ENCODE measurements at regions not wholly inside any gene's neighbourhood (a gene's known extent, or its start where the extent isn't known, plus 50 kb on each side); places are given as distances from the start of the nearest gene placed in this dataset.
"Not testable (repeated sequence)": the region's sequence is repeated elsewhere in the genome, so short reads cannot be mapped to it uniquely, and the experiment has no call there.

DNA sequence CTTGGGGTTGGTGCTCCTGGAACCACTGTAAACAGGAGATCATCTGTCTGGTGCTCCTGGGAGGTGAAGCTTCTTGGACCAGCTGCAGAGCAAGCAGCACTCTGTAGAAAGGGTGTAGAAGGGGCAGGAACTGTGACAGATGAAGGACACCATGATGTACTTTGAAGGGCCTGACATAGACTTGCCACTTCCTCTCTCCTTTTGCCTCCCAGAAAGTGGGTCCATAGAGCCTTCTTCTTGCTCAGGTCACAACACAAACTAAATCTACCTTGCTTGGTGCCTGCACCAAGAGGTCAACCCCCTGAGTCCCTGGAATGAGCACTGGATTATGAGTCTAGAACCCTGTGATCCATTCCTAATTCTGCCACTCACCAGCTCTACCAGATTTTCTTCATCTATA, 176.1 kb upstream of the HES1 start:
- Histone ChIP-seq H3K4me1 (ENCODE audit: control insufficient read depth in 5 of 5, insufficient read depth in 5 of 5, low read length in 5 of 5) (peaks cover 0 to 3% (median 0%) of the 10 kb centered on the region in 5 donors), H3K27me3 (ENCODE audit: control insufficient read depth in 5 of 5, insufficient read depth in 4 of 5, low read length in 5 of 5) (peaks cover 0 to 22% (median 13%) of the 10 kb centered on the region in 5 donors), H3K4me3 (ENCODE audit: low read depth in 1 of 5, low read length in 5 of 5) (no peak overlapping the region), H3K9me3 (ENCODE audit: control insufficient read depth in 5 of 5, low read length in 5 of 5) (peaks cover 0 to 9% (median under 1%) of the 10 kb centered on the region in 5 donors), H3K9ac (ENCODE audit: low read length in 5 of 5) (no peak overlapping the region), H3K36me3 (ENCODE audit: control insufficient read depth in 5 of 5, insufficient read depth in 5 of 5, low read length in 5 of 5) (no peaks in the 10 kb centered on the region), H3K27ac (ENCODE audit: low read depth, low read length) (no peak overlapping the region)

DNA sequence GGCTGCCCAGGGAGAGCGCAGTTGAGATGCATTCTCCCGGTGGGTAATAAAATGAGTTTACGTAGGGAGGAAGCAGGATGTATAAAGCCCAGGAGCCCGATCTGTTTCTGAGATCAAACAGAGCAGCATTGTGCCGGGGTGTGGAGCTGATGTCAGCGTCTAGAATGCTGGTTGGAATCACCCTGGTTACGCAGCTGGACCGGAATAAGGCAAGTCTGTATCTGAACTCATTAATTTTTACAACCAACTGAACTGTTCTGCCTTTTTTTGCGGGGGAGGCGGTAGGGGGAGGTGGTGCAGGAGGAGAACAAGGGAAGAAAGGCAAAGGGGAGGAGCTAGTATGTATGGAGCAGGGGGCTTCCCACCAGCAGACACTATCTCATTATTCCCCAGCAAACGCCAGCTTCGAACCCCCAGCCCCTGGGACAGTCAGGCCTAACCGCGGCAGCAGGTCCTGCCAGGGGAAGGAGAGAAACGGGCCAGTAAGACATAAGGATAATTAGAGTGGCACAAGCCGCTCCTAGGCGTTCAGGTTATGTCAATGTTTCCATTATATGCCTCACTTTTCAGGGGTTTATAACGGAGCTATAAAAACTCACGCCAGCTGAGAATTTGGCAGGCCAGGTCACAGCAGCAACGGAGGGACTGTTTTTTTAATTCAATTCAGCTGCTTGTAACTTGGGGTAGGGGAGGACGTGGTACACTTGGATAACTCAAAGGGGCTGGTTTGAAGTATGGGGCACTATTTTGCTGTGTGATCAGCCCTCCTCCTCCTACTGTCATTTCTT, 175.3 kb upstream of the HES1 start:
- Histone ChIP-seq H3K27me3 (ENCODE audit: control insufficient read depth in 5 of 5, insufficient read depth in 4 of 5, low read length in 5 of 5) (peaks cover 3 to 22% (median 13%) of the 10 kb centered on the region in 5 donors), H3K9ac (ENCODE audit: low read length in 5 of 5) (no peak overlapping the region), H3K4me3 (ENCODE audit: low read depth in 1 of 5, low read length in 5 of 5) (no peak overlapping the region), H3K4me1 (ENCODE audit: control insufficient read depth in 5 of 5, insufficient read depth in 5 of 5, low read length in 5 of 5) (peaks cover 0 to 3% (median 0%) of the 10 kb centered on the region in 5 donors), H3K27ac (ENCODE audit: low read depth, low read length) (no peak overlapping the region), H3K9me3 (ENCODE audit: control insufficient read depth in 5 of 5, low read length in 5 of 5) (peaks cover 0 to 2% (median 0%) of the 10 kb centered on the region in 5 donors), H3K36me3 (ENCODE audit: control insufficient read depth in 5 of 5, insufficient read depth in 5 of 5, low read length in 5 of 5) (no peaks in the 10 kb centered on the region)

- no peak overlapping the region for H3K27ac ChIP-seq (ENCODE audit: low read depth, low read length)
- no peak overlapping the region for H3K9ac ChIP-seq (ENCODE audit: low read length in 5 of 5)
These were observed 172.8 kb upstream of the HES1 start for GRCh38 chr3:193962986-193963685.

GRCh38 chr3:193963808-193964516, 172.0 kb upstream of the HES1 start:
- H3K36me3 ChIP-seq (ENCODE audit: control insufficient read depth in 5 of 5, insufficient read depth in 5 of 5, low read length in 5 of 5) = no peaks in the 10 kb centered on the region
- H3K9ac ChIP-seq (ENCODE audit: low read length in 5 of 5) = no peak overlapping the region
- peaks cover 0 to 3% (median 0%) of the 10 kb centered on the region in 5 donors for H3K4me1 ChIP-seq (ENCODE audit: control insufficient read depth in 5 of 5, insufficient read depth in 5 of 5, low read length in 5 of 5)
- no peaks in the 10 kb centered on the region for H3K9me3 ChIP-seq (ENCODE audit: control insufficient read depth in 5 of 5, low read length in 5 of 5)
- no peak overlapping the region for H3K27ac ChIP-seq (ENCODE audit: low read depth, low read length)
- peaks cover 3 to 22% (median 10%) of the 10 kb centered on the region in 5 donors for H3K27me3 ChIP-seq (ENCODE audit: control insufficient read depth in 5 of 5, insufficient read depth in 4 of 5, low read length in 5 of 5)
- no peak overlapping the region for H3K4me3 ChIP-seq (ENCODE audit: low read depth in 1 of 5, low read length in 5 of 5)

More at GRCh38 chr3:193962986-193963685, 172.8 kb upstream of the HES1 start:
- peaks cover 3 to 22% (median 10%) of the 10 kb centered on the region in 5 donors for H3K27me3 ChIP-seq (ENCODE audit: control insufficient read depth in 5 of 5, insufficient read depth in 4 of 5, low read length in 5 of 5)
- H3K9me3 ChIP-seq (ENCODE audit: control insufficient read depth in 5 of 5, low read length in 5 of 5) = no peaks in the 10 kb centered on the region
- H3K36me3 ChIP-seq (ENCODE audit: control insufficient read depth in 5 of 5, insufficient read depth in 5 of 5, low read length in 5 of 5) = no peaks in the 10 kb centered on the region
- peaks cover 0 to 3% (median 0%) of the 10 kb centered on the region in 5 donors for H3K4me1 ChIP-seq (ENCODE audit: control insufficient read depth in 5 of 5, insufficient read depth in 5 of 5, low read length in 5 of 5)
- H3K4me3 ChIP-seq (ENCODE audit: low read depth in 1 of 5, low read length in 5 of 5) = no peak overlapping the region

DNA sequence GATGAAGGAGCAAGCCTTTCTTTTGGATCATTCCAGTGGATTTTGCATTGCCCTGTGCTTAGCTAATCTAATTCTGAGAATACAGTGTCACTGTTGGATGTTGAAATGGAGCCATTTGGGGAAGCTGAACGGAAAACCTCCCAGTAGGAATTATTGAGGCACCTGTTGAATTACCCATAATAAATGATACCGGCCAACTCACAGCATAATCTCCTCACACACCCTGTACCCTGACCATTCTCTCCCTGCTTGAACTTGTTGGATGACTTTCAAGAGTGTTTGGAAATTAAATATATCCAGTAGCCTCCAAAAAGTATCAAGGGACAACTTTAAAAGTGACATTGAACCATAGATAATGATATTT, 171.4 kb upstream of the HES1 start:
- H3K27ac ChIP-seq (ENCODE audit: low read depth, low read length) = no peak overlapping the region
- no peaks in the 10 kb centered on the region for H3K36me3 ChIP-seq (ENCODE audit: control insufficient read depth in 5 of 5, insufficient read depth in 5 of 5, low read length in 5 of 5)
- H3K4me1 ChIP-seq (ENCODE audit: control insufficient read depth in 5 of 5, insufficient read depth in 5 of 5, low read length in 5 of 5) = peaks cover 0 to 3% (median 0%) of the 10 kb centered on the region in 5 donors
- no peak overlapping the region for H3K4me3 ChIP-seq (ENCODE audit: low read depth in 1 of 5, low read length in 5 of 5)
- no peaks in the 10 kb centered on the region for H3K9me3 ChIP-seq (ENCODE audit: control insufficient read depth in 5 of 5, low read length in 5 of 5)
- H3K9ac ChIP-seq (ENCODE audit: low read length in 5 of 5) = no peak overlapping the region
- H3K27me3 ChIP-seq (ENCODE audit: control insufficient read depth in 5 of 5, insufficient read depth in 4 of 5, low read length in 5 of 5) = peaks cover 3 to 19% (median 10%) of the 10 kb centered on the region in 5 donors

DNA sequence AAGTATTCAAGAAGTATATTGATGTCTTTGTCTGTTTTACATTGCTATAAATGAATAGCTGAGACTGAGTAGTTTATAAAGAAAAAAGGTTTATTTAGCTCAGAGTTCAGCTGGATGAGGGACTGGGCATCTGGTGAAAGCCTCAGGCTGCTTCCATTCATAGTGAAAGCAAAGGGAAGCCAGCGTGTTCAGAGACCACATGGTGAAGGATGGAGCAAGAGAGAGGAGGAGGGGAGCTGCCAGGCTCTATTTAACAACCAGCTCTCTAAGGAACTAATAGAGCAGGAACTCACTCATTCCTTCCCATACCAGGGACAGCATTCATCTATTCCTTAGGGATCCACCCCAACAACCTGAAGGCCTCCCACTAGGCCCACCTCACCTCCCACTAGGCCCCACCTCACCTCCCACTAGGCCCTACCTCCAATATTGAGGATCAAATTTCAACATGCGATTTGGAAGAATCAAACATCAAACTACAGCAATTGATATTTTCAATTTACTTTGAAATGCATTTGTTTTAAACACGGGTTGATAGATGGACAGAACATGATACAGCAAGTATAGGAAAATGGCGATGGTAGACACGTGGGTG, 167.5 kb upstream of the HES1 start:
- no peak overlapping the region for H3K27ac ChIP-seq (ENCODE audit: low read depth, low read length)
- no peaks in the 10 kb centered on the region for H3K9me3 ChIP-seq (ENCODE audit: control insufficient read depth in 5 of 5, low read length in 5 of 5)
- H3K27me3 ChIP-seq (ENCODE audit: control insufficient read depth in 5 of 5, insufficient read depth in 4 of 5, low read length in 5 of 5) = peaks cover 0 to 3% (median 0%) of the 10 kb centered on the region in 5 donors
- peaks cover 0 to 12% (median 0%) of the 10 kb centered on the region in 5 donors for H3K4me1 ChIP-seq (ENCODE audit: control insufficient read depth in 5 of 5, insufficient read depth in 5 of 5, low read length in 5 of 5)
- no peak overlapping the region for H3K9ac ChIP-seq (ENCODE audit: low read length in 5 of 5)
- no peak overlapping the region for H3K4me3 ChIP-seq (ENCODE audit: low read depth in 1 of 5, low read length in 5 of 5)
- no peaks in the 10 kb centered on the region for H3K36me3 ChIP-seq (ENCODE audit: control insufficient read depth in 5 of 5, insufficient read depth in 5 of 5, low read length in 5 of 5)

DNA sequence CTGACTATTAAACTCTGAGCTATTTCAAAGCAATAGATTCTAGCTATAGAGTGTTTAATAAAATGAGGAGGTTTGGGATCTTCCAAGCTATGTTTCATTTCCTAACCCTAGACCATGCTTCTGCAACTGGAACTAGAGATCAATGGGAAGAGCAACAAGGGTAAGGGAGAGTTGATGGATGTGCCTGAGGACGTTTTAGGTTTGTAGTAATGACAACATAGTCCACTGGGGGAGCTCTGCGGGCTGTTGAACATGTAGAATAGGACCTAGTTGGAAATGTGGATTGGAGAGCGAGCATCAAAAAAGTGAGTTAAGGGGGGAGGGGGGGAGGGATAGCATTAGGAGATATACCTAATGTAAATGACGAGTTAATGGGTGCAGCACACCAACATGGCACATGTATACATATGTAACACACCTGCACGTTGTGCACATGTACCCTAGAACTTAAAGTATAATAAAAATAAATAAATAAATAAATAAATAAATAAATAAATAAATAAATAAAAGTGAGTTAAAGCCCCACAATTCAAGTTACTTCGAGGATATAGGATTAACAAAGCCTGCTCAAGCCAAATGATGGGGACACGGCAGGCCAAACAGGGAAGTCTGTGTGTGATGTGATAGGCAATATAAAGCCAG, 165.7 kb upstream of the HES1 start:
- not testable (repeated sequence) for H3K9me3 ChIP-seq (ENCODE audit: control insufficient read depth in 5 of 5, low read length in 5 of 5); H3K36me3 ChIP-seq (ENCODE audit: control insufficient read depth in 5 of 5, insufficient read depth in 5 of 5, low read length in 5 of 5); H3K4me3 ChIP-seq (ENCODE audit: low read depth in 1 of 5, low read length in 5 of 5); H3K9ac ChIP-seq (ENCODE audit: low read length in 5 of 5); H3K27ac ChIP-seq (ENCODE audit: low read depth, low read length); H3K27me3 ChIP-seq (ENCODE audit: control insufficient read depth in 5 of 5, insufficient read depth in 4 of 5, low read length in 5 of 5)
- peaks cover 0 to 16% (median 0%) of the 10 kb centered on the region in 5 donors for H3K4me1 ChIP-seq (ENCODE audit: control insufficient read depth in 5 of 5, insufficient read depth in 5 of 5, low read length in 5 of 5)

DNA sequence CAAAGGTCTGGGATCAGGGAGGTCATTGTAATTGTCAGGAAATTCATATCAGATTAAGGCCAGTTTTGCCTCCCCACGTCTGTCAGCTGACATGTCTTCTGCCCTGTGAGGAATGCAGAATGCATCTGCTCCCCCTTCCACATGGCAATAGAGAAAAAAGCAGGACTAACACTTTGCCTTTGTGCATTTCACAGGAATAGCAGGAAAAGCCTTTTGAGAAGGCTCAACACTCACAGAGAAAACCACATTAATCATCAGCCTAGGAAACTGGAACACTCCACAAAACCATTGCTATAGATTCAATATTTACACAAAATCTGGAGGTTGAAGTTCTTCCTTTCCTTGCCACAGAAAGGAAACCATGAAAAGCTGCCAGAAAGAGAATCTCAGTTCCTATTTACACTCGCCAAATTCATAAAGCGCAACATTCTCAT, 165.2 kb upstream of the HES1 start:
- Histone ChIP-seq H3K4me1 (ENCODE audit: control insufficient read depth in 5 of 5, insufficient read depth in 5 of 5, low read length in 5 of 5) (peaks cover 0 to 16% (median 0%) of the 10 kb centered on the region in 5 donors), H3K27me3 (ENCODE audit: control insufficient read depth in 5 of 5, insufficient read depth in 4 of 5, low read length in 5 of 5) (peaks cover 0 to 6% (median 0%) of the 10 kb centered on the region in 5 donors), H3K4me3 (ENCODE audit: low read depth in 1 of 5, low read length in 5 of 5) (no peak overlapping the region), H3K36me3 (ENCODE audit: control insufficient read depth in 5 of 5, insufficient read depth in 5 of 5, low read length in 5 of 5) (no peaks in the 10 kb centered on the region), H3K9me3 (ENCODE audit: control insufficient read depth in 5 of 5, low read length in 5 of 5) (no peaks in the 10 kb centered on the region), H3K9ac (ENCODE audit: low read length in 5 of 5) (no peak overlapping the region), H3K27ac (ENCODE audit: low read depth, low read length) (no peak overlapping the region)

DNA sequence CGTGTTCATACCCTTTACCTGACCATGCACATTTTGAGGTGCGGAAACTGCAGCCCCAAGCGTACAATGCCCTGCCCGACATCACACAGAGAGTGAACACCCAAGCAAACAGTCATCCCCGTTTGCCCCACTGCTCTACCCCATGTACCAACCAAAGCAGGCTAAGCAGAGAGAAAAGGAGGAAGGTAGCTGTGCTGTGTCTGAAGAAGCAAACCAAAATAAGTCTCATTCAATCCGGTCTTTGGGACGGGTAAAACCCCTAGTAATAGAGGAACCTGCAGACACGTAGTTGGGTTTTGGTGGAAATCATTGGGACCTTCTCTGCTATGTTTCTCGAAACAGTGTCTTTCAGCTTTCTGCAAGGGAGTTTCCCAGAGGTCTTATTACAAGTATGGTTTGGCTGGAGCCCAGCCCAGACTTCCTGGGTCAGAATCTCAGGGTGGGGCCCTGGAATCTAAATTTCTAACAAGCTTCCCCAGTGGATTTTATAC, 164.6 kb upstream of the HES1 start:
- H3K4me1 ChIP-seq (ENCODE audit: control insufficient read depth in 5 of 5, insufficient read depth in 5 of 5, low read length in 5 of 5) = peaks cover 0 to 16% (median 0%) of the 10 kb centered on the region in 5 donors
- no peak overlapping the region for H3K4me3 ChIP-seq (ENCODE audit: low read depth in 1 of 5, low read length in 5 of 5)
- H3K9ac ChIP-seq (ENCODE audit: low read length in 5 of 5) = no peak overlapping the region
- no peak overlapping the region for H3K27ac ChIP-seq (ENCODE audit: low read depth, low read length)
- H3K36me3 ChIP-seq (ENCODE audit: control insufficient read depth in 5 of 5, insufficient read depth in 5 of 5, low read length in 5 of 5) = no peaks in the 10 kb centered on the region
- H3K27me3 ChIP-seq (ENCODE audit: control insufficient read depth in 5 of 5, insufficient read depth in 4 of 5, low read length in 5 of 5) = peaks cover 0 to 6% (median 0%) of the 10 kb centered on the region in 5 donors
- no peaks in the 10 kb centered on the region for H3K9me3 ChIP-seq (ENCODE audit: control insufficient read depth in 5 of 5, low read length in 5 of 5)
